Esophagus (tissue), 2 donors: ENCODE measurements at regions not wholly inside any gene's neighbourhood (a gene's known extent, or its start where the extent isn't known, plus 50 kb on each side); places are given as distances from the start of the nearest gene placed in this dataset.
"Not testable (repeated sequence)": the region's sequence is repeated elsewhere in the genome, so short reads cannot be mapped to it uniquely, and the experiment has no call there.

Experiments
- H3K27ac ChIP-seq, 2 donors: one replicate each; pipeline ENCODE4 v1.5.1; 2013; ENCODE audit warnings: low read depth in 2 of 2, mild to moderate bottlenecking in 2 of 2, inconsistent platforms in 1 of 2, low read length in 1 of 2, moderate library complexity in 1 of 2
- H3K27me3 ChIP-seq, 2 donors: one replicate each; pipeline ENCODE4 v1.6.1; 2013; ENCODE audit warnings: low read length in 2 of 2, control low read depth in 1 of 2, mild to moderate bottlenecking in 1 of 2; ENCODE audit not compliant: insufficient read depth in 2 of 2, control insufficient read depth in 1 of 2
- H3K36me3 ChIP-seq, 2 donors: one replicate each; pipeline ENCODE4 v1.6.1; 2013; ENCODE audit warnings: low read length in 1 of 2; ENCODE audit not compliant: control insufficient read depth in 2 of 2, insufficient read depth in 2 of 2
- H3K4me1 ChIP-seq, 2 donors: one replicate each; pipeline ENCODE4 v1.6.1; 2013; ENCODE audit warnings: low read length in 1 of 2; ENCODE audit not compliant: control insufficient read depth in 2 of 2, insufficient read depth in 2 of 2
- H3K4me3 ChIP-seq, 2 donors: one replicate each; pipeline ENCODE4 v1.5.1; 2013; ENCODE audit warnings: low read length in 2 of 2, mild to moderate bottlenecking in 2 of 2, low read depth in 1 of 2, moderate library complexity in 1 of 2
- H3K9me3 ChIP-seq, 2 donors: one replicate each; pipeline ENCODE4 v1.6.1; 2013; ENCODE audit warnings: mild to moderate bottlenecking in 2 of 2, low read depth in 1 of 2, low read length in 1 of 2, moderate library complexity in 1 of 2; ENCODE audit not compliant: control insufficient read depth in 2 of 2, insufficient read depth in 1 of 2
- WGBS, 2 donors: extraction: QIAGEN DNeasy Blood & Tissue Kit; methylation state at CpG; one replicate each; pipeline ENCODE4 v1.1.7; 2013; 5-methylcytosine and 5-hydroxymethylcytosine counted together
- donor health status: healthy with polysubstance abuse.
- donor health status: Bipolar disorder and iron deficiency.

DNA sequence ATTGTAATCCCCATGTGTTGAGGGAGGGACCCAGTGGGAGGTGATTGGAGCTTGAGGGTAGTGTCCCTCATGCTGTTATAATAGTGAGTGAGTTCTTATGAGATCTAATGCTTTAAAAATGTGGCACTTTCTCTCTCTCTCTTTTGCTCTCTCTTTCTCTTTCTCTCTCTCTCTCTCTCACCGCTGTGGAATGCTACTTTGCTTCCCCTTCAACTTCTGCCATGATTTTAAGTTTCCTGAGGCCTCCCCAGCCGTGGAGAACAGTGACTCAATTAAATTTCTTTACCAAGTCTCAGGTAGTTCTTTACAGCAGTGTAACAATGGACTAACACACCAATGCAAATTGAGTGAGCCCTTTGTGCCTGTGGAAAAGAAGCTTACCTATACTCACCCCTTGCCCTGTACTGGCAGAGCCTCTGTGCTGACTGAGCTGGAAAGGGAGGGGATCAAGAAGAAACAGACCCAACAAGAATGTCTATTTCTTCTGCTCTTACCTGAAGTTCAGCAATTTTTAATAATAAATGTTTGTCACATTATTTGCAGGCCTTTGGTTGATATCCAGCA is 642.5 kb upstream of the KCND2 start:
- Histone ChIP-seq H3K4me1 (no peaks in the 10 kb centered on the region), H3K36me3 (no peaks in the 10 kb centered on the region), H3K27ac (no peak overlapping the region), H3K27me3 (no peaks in the 10 kb centered on the region), H3K4me3 (no peak overlapping the region), H3K9me3 (no peaks in the 10 kb centered on the region)
- WGBS, 2 donors, result 49% methylated on average over 2 of the region's 2 CpGs

GRCh38 chr7:119633812-119634211 is 639.2 kb upstream of the KCND2 start:
- not testable (repeated sequence) for H3K4me3 ChIP-seq, H3K27me3 ChIP-seq, H3K9me3 ChIP-seq, H3K36me3 ChIP-seq, H3K4me1 ChIP-seq, H3K27ac ChIP-seq
- WGBS, 2 donors, result 75 to 87% methylated on average over 2 of the region's 2 CpGs

GRCh38 chr7:119640326-119640725 is 632.6 kb upstream of the KCND2 start:
- Histone ChIP-seq H3K36me3 (no peaks in the 10 kb centered on the region), H3K4me1 (no peaks in the 10 kb centered on the region), H3K9me3 (no peaks in the 10 kb centered on the region), H3K27me3 (no peaks in the 10 kb centered on the region), H3K4me3 (no peak overlapping the region), H3K27ac (no peak overlapping the region)
- WGBS, 2 donors, result 66 to 78% methylated on average over 4 of the region's 4 CpGs

GRCh38 chr7:119640861-119641260 is 632.1 kb upstream of the KCND2 start:
- H3K4me3 ChIP-seq, result no peak overlapping the region
- no peaks in the 10 kb centered on the region for H3K27me3 ChIP-seq
- no peaks in the 10 kb centered on the region for H3K4me1 ChIP-seq
- 63 to 72% methylated on average over 4 of the region's 4 CpGs for WGBS, 2 donors
- H3K9me3 ChIP-seq, result no peaks in the 10 kb centered on the region
- H3K36me3 ChIP-seq, result no peaks in the 10 kb centered on the region
- H3K27ac ChIP-seq, result no peak overlapping the region

GRCh38 chr7:119643558-119643957 is 629.4 kb upstream of the KCND2 start:
- WGBS, 2 donors, result 83 to 85% methylated on average over 6 of the region's 6 CpGs
- no peaks in the 10 kb centered on the region for H3K4me1 ChIP-seq
- H3K27ac ChIP-seq, result no peak overlapping the region
- no peak overlapping the region for H3K4me3 ChIP-seq
- H3K27me3 ChIP-seq, result no peaks in the 10 kb centered on the region
- no peaks in the 10 kb centered on the region for H3K36me3 ChIP-seq
- no peaks in the 10 kb centered on the region for H3K9me3 ChIP-seq

GRCh38 chr7:119647286-119647685 is 625.7 kb upstream of the KCND2 start:
- 58 to 61% methylated on average over 1 of the region's 1 CpG for WGBS, 2 donors
- Histone ChIP-seq H3K9me3 (no peaks in the 10 kb centered on the region), H3K27ac (no peak overlapping the region), H3K36me3 (no peaks in the 10 kb centered on the region), H3K27me3 (no peaks in the 10 kb centered on the region), H3K4me3 (no peak overlapping the region), H3K4me1 (no peaks in the 10 kb centered on the region)

GRCh38 chr7:119648752-119649151 is 624.2 kb upstream of the KCND2 start:
- not testable (repeated sequence) for H3K36me3 ChIP-seq, H3K4me3 ChIP-seq, H3K4me1 ChIP-seq, H3K27me3 ChIP-seq, H3K9me3 ChIP-seq, H3K27ac ChIP-seq
- 69 to 80% methylated on average over 3 of the region's 3 CpGs for WGBS, 2 donors

- Histone ChIP-seq H3K4me3 (no peak overlapping the region), H3K36me3 (no peaks in the 10 kb centered on the region), H3K27ac (no peak overlapping the region), H3K27me3 (no peaks in the 10 kb centered on the region), H3K9me3 (no peaks in the 10 kb centered on the region), H3K4me1 (no peaks in the 10 kb centered on the region)
- WGBS, 2 donors, result 51 to 60% methylated on average over 2 of the region's 2 CpGs
Measured at GRCh38 chr7:119660080-119660479, 612.9 kb upstream of the KCND2 start.

- 58 to 61% methylated on average over 1 of the region's 1 CpG for WGBS, 2 donors
- no peaks in the 10 kb centered on the region for H3K27me3 ChIP-seq
- H3K36me3 ChIP-seq, result no peaks in the 10 kb centered on the region
- H3K9me3 ChIP-seq, result peaks cover 0 to 4% of the 10 kb centered on the region in 2 donors
- no peak overlapping the region for H3K27ac ChIP-seq
- H3K4me3 ChIP-seq, result no peak overlapping the region
- H3K4me1 ChIP-seq, result no peaks in the 10 kb centered on the region
Measured at GRCh38 chr7:119664601-119665000, 608.4 kb upstream of the KCND2 start.

- Histone ChIP-seq H3K27ac (no peak overlapping the region), H3K36me3 (no peaks in the 10 kb centered on the region), H3K4me1 (no peaks in the 10 kb centered on the region), H3K9me3 (peaks cover 0 to 4% of the 10 kb centered on the region in 2 donors), H3K27me3 (no peaks in the 10 kb centered on the region), H3K4me3 (no peak overlapping the region)
Measured at GRCh38 chr7:119665796-119666195, 607.2 kb upstream of the KCND2 start.
